K562 (cell line): ENCODE measurements at regions not wholly inside any gene's neighbourhood (a gene's known extent, or its start where the extent isn't known, plus 50 kb on each side); places are given as distances from the start of the nearest gene placed in this dataset.

Experiments
- ATAC-seq: fragments of 200-7000 bp; cut with Tn5 transposase; 3 replicates; pipeline ENCODE4 v1.9.1; 2020; ENCODE audit warnings: moderate library complexity
- BruUV-seq: library from RNA; stranded (reverse); fragments of 400-500 nt; replicated peaks from 2 replicates; lab custom pipeline; 2021; lab: Mats Ljungman, UMichigan
- CTCF ChIA-PET: fragments of 300-600 bp; formaldehyde crosslinking; extraction: SDS; loops from one replicate; lab custom pipeline; 2021; ENCODE audit warnings: low intra/inter-chr PET ratio; lab: Yijun Ruan, JAX
- POLR2A ChIA-PET: fragments of 300-600, 350-650 bp; sonication (Branson Sonifier 250); formaldehyde crosslinking; extraction: SDS; loops from one replicate; lab custom pipeline; 2021; ENCODE audit warnings: antibody characterized with exemption, inconsistent platforms; lab: Yijun Ruan, JAX
- DNase-seq, 4 experiments: peaks; one replicate each; pipeline versions ENCODE4 v3.0.0 to v3.0.0-alpha.2; 2011 to 2018; ENCODE audit warnings: low spot score in 3 of 4, mixed read lengths in 3 of 4; ENCODE audit errors: extremely low read depth in 1 of 4
- FAIRE-seq: peaks from 2 replicates; lab custom pipeline; 2011; peaks lifted over from hg19 to GRCh38; lab: Jason Lieb, UNC
- H2AFZ ChIP-seq: 2 replicates; pipeline ENCODE4 v1.6.0; 2011; ENCODE audit warnings: low read depth, low read length, control low read depth, inconsistent platforms
- H3K27ac ChIP-seq: fragments of 200-600 bp; 3 replicates; pipeline ENCODE4 v1.8.0; 2011; ENCODE audit warnings: low read depth, mild to moderate bottlenecking, control low read depth, inconsistent platforms, low read length, moderate library complexity, mixed read lengths; ENCODE audit errors: extremely low read depth
- H3K27me3 ChIP-seq, 2 experiments: fragments of 300-600 bp in 1 of 2; 2 replicates in 1 of 2; 3 replicates in 1 of 2; pipeline versions ENCODE4 v1.6.0 to v1.8.0; 2011; ENCODE audit warnings: inconsistent platforms in 2 of 2, low read length in 2 of 2, mild to moderate bottlenecking in 1 of 2, mixed read lengths in 1 of 2, moderate library complexity in 1 of 2; ENCODE audit not compliant: control insufficient read depth in 2 of 2, insufficient read depth in 2 of 2
- H3K36me3 ChIP-seq: fragments of 300-600 bp; 3 replicates; pipeline ENCODE4 v1.8.0; 2011; ENCODE audit warnings: mild to moderate bottlenecking, low read length, inconsistent platforms; ENCODE audit not compliant: control insufficient read depth, insufficient read depth
- H3K4me1 ChIP-seq, 2 experiments: fragments of 200-600 bp in 1 of 2; replicated peaks in 1 of 2; 2 replicates in 1 of 2; 3 replicates in 1 of 2; pipeline versions ENCODE4 v1.5.1 to v1.8.0; 2011; ENCODE audit warnings: inconsistent platforms in 2 of 2, low read length in 2 of 2, mild to moderate bottlenecking in 1 of 2, mixed read lengths in 1 of 2, moderate library complexity in 1 of 2; ENCODE audit not compliant: control insufficient read depth in 2 of 2, insufficient read depth in 2 of 2
- H3K4me2 ChIP-seq: 2 replicates; pipeline ENCODE4 v1.6.1; 2011; ENCODE audit warnings: low read length, control low read depth, inconsistent platforms, mixed read lengths; ENCODE audit not compliant: insufficient read depth
- H3K4me3 ChIP-seq: fragments of 200-600 bp; sonication (generic), shearing (Covaris generic); 2 replicates; pipeline ENCODE4 v1.5.1; 2016; ENCODE audit warnings: control low read depth, inconsistent platforms
- H3K79me2 ChIP-seq: fragments of 200-600 bp; 3 replicates; pipeline ENCODE4 v1.8.0; 2011; ENCODE audit warnings: low read length, inconsistent platforms; ENCODE audit not compliant: control insufficient read depth, insufficient read depth
- H3K9ac ChIP-seq, 2 experiments: 2 replicates each; pipeline versions ENCODE4 v1.6.0 to v1.6.1; 2011; ENCODE audit warnings: low read depth in 2 of 2, low read length in 2 of 2, control low read depth in 1 of 2, inconsistent platforms in 1 of 2, mild to moderate bottlenecking in 1 of 2, mixed read lengths in 1 of 2; ENCODE audit not compliant: insufficient read depth in 1 of 2
- H3K9me1 ChIP-seq: one replicate; pipeline ENCODE4 v1.6.0; 2011; ENCODE audit warnings: inconsistent platforms, mild to moderate bottlenecking, low read length, moderate library complexity; ENCODE audit not compliant: control insufficient read depth, insufficient read depth
- H3K9me3 ChIP-seq: replicated peaks from 2 replicates; pipeline ENCODE4 v1.5.1; 2011; ENCODE audit warnings: low read depth, low read length, inconsistent platforms; ENCODE audit not compliant: control insufficient read depth, insufficient read depth
- H4K20me1 ChIP-seq: replicated peaks from 2 replicates; pipeline ENCODE4 v1.6.1; 2011; ENCODE audit warnings: low read length, inconsistent platforms, mixed read lengths; ENCODE audit not compliant: control insufficient read depth, insufficient read depth
- BDP1 ChIP-seq: IDR thresholded peaks from 3 replicates; pipeline ENCODE4 v1.6.1; 2011; ENCODE audit not compliant: insufficient read length, insufficient read depth
- CEBPB ChIP-seq: fragments of 450-650 bp; IDR thresholded peaks from 2 replicates; pipeline ENCODE4 v1.6.1; 2016; ENCODE audit warnings: missing genetic modification characterization, missing compliant biosample characterization
- POLR2AphosphoS5 ChIP-seq: IDR thresholded peaks from 2 replicates; pipeline ENCODE4 v1.6.1; 2011; ENCODE audit warnings: mild to moderate bottlenecking, low read depth, low read length, moderate library complexity; ENCODE audit not compliant: control insufficient read depth, insufficient read depth
- PTBP1 ChIP-seq: fragments of 200-400 bp; formaldehyde crosslinking; IDR thresholded peaks from 2 replicates; pipeline ENCODE4 v1.6.1; 2017; ENCODE audit warnings: low read depth, low read length
- RBFOX2 ChIP-seq: fragments of 200-400 bp; formaldehyde crosslinking; IDR thresholded peaks from 2 replicates; pipeline ENCODE4 v1.6.1; 2017; ENCODE audit warnings: low read depth, mild to moderate bottlenecking, low read length, moderate library complexity
- SNIP1 ChIP-seq: fragments of 450-650 bp; IDR thresholded peaks from 2 replicates; pipeline ENCODE4 v1.7.1; 2017; ENCODE audit warnings: low read depth, mild to moderate bottlenecking
- TSHZ1 ChIP-seq: fragments of 250-450 bp; sonication (Bioruptor Pico); IDR thresholded peaks from 2 replicates; pipeline ENCODE4 v1.4.0; 2020; ENCODE audit warnings: mild to moderate bottlenecking, moderate library complexity
- ZBTB2 ChIP-seq: fragments of 450-650 bp; IDR thresholded peaks from 2 replicates; pipeline ENCODE4 v1.6.1; 2016; ENCODE audit warnings: antibody characterized with exemption
- ZNF699 ChIP-seq: fragments of 250-450 bp; sonication (Bioruptor Pico); IDR thresholded peaks from 2 replicates; pipeline ENCODE4 v1.8.0; 2021; ENCODE audit warnings: mild to moderate bottlenecking, moderate library complexity; ENCODE audit not compliant: insufficient replicate concordance
- WGBS: fragments of 100-300 bp; shearing (Covaris generic); methylation state at CpG from one replicate; pipeline ENCODE4 v1.1.6; 2016; ENCODE audit warnings: low coverage, mixed read lengths; ENCODE audit not compliant: insufficient coverage; ENCODE audit errors: missing lambda C conversion rate; 5-methylcytosine and 5-hydroxymethylcytosine counted together
- in situ Hi-C: fragments of 300-500 bp; cut with MboI; formaldehyde crosslinking; loops from 4 replicates; pipeline ENCODE4 v1.15.0; 2018; ENCODE audit warnings: inconsistent platforms, mixed read lengths
- intact Hi-C: fragments of 100-400 bp; cut with micrococcal nuclease; formaldehyde crosslinking; loops from 2 replicates; pipeline ENCODE4 v1.14.2; 2022
- TF ChIP-seq, protein P1 (sequence below): fragments of 450-650 bp; formaldehyde crosslinking; IDR thresholded peaks from 2 replicates; pipeline ENCODE4 v1.4.0; 2020; ENCODE audit warnings: mild to moderate bottlenecking

GRCh38 chr1:5734414-5734813 lies 257.8 kb downstream of the NPHP4 start (continued):
- no peak for TF ChIP-seq RBFOX2

- DNase-seq (no peak), FAIRE-seq (no peak), ATAC-seq (no peak)
- H3K4me1 ChIP-seq, result no peaks in the 10 kb centered on the region
- no peak overlapping the region for H2AFZ ChIP-seq
- no peaks in the 10 kb centered on the region for H3K79me2 ChIP-seq
- intact Hi-C loops, result no loop called here
- no peaks in the 10 kb centered on the region for H3K9me3 ChIP-seq
- no peak overlapping the region for H3K4me2 ChIP-seq
- no peak overlapping the region; a peak in 1 of 4 replicates for H3K9ac ChIP-seq
- no peaks in the 10 kb centered on the region for H3K9me1 ChIP-seq
- WGBS, result 0% methylated on average over 7 of the region's 13 CpGs
- BruUV-seq, result no TSS peak
- peaks cover 3 to 16% of the 10 kb centered on the region in 2 experiments; a peak in 3 of 5 replicates for H3K27me3 ChIP-seq
- TF ChIP-seq BDP1 (no peak), ZNF699 (CRISPR knock-in tag) (no peak), SNIP1 (no peak), ZBTB2 (no peak), TSHZ1 (CRISPR knock-in tag) (no peak), PTBP1 (no peak), CEBPB (tag) (no peak), POLR2AphosphoS5 (no peak)
- TF ChIP-seq, protein P1, sequence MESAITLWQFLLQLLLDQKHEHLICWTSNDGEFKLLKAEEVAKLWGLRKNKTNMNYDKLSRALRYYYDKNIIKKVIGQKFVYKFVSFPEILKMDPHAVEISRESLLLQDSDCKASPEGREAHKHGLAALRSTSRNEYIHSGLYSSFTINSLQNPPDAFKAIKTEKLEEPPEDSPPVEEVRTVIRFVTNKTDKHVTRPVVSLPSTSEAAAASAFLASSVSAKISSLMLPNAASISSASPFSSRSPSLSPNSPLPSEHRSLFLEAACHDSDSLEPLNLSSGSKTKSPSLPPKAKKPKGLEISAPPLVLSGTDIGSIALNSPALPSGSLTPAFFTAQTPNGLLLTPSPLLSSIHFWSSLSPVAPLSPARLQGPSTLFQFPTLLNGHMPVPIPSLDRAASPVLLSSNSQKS, result no peak
- H4K20me1 ChIP-seq, result 0 out of 2 replicates have a peak, but pooled peaks cover 6% of the 10 kb centered on the region
- CTCF ChIA-PET, result no interaction called here
- no peak overlapping the region for H3K4me3 ChIP-seq
- POLR2A ChIA-PET, result interaction anchor here (0.5 kb wide), 1 partner anchor 67 kb away, joined by 4 read pairs; no protein-coding TSS in a partner anchor
- H3K36me3 ChIP-seq, result no peaks in the 10 kb centered on the region
- H3K27ac ChIP-seq, result no peak overlapping the region
- in situ Hi-C loops, result no loop called here
Observed at GRCh38 chr1:5733596-5733995, 258.6 kb downstream of the NPHP4 start.
